HG03095 (cell line): ENCODE measurements at regions not wholly inside any gene's neighbourhood (a gene's known extent, or its start where the extent isn't known, plus 50 kb on each side); places are given as distances from the start of the nearest gene placed in this dataset.
"Not testable (repeated sequence)": the region's sequence is repeated elsewhere in the genome, so short reads cannot be mapped to it uniquely, and the experiment has no call there.

Source experiments
- ATAC-seq: cut with Tn5 transposase; IDR thresholded peaks from one replicate; pipeline ENCODE4 v1.9.1; 2021; ENCODE audit warnings: moderate library complexity; ENCODE audit not compliant: unreplicated experiment

DNA sequence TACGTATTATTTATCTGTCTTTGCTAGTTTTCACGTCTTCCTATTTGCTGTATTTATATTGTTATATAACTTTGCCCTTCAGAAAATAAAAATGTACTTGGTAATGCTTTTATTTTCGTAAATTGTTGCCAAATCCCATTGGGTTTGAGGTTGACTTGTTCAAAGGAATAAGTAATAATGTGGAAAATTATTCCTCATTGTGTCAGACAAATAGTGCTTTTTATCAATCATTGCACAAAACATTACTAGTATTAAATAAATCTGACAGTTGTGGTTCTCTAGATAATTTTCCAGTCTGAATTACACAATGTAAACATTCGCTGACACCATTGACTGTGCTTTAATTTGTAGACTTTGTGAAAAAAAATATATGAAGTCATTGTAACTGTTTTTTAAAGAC, 798.3 kb upstream of the TMEFF2 start:
- ATAC-seq, result no peak

DNA sequence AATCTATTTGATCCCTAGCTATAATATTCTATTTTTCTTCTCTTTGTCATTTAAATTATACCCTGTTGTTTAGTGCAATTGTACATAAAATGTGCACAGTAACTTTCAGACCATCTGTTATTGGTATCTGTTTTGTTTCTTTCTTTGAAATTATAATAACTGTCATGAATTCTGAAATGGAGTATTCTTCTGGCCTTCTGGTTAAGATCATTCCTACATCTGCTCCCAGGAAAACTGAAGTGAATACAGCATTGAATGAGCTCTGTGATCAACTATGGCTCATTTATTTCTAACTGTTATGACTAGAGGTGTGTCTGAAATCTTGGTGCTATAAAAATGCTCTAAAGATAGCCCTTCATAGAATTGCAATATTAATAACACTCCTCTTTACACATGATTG, 788.4 kb upstream of the TMEFF2 start:
- no peak for ATAC-seq

DNA sequence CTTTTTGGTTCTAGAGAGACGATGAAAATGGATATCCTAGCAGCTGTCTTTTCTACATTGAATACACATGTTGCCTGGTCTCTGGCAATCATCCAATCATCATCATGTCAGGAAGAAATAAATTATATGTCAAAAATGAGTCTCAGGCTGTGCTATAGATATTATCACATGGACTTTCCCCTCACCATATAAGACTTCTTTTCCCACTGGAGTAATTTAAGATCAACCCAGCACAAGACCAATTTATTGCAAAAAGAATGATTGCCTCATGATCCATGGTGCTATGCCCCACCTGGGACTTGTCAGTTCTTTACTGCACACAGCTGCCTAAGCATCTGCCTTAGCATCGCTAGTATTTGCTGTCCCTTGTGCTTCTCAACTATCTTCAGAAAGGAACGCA, 783.7 kb upstream of the TMEFF2 start:
- no peak for ATAC-seq

- ATAC-seq, result no peak
These were observed 777.2 kb upstream of the TMEFF2 start for GRCh38 chr2:192971981-192972380.

- no peak for ATAC-seq
These were observed 774.3 kb upstream of the TMEFF2 start for GRCh38 chr2:192969055-192969454.

- ATAC-seq, result no peak
These were observed 766.2 kb upstream of the TMEFF2 start for GRCh38 chr2:192960945-192961344.

DNA sequence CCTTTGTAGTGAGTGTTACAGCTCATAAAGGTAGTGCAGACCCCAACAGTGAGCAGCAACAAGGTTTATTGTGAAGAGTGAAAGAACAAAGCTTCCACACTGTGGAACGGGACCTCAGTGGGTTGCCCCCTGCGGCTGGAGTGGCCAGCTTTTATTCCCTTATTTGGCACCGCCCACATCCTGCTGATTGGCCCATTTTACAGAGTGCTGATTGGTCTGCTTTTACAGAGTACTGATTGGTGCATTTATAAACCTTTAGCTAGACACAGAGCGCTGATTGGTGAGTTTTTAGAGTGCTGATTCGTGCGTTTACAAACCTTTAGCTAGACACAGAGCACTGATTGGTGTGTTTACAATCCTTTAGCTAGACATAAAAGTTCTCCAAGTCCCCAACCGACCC, 763.9 kb upstream of the TMEFF2 start:
- ATAC-seq, result not testable (repeated sequence)

DNA sequence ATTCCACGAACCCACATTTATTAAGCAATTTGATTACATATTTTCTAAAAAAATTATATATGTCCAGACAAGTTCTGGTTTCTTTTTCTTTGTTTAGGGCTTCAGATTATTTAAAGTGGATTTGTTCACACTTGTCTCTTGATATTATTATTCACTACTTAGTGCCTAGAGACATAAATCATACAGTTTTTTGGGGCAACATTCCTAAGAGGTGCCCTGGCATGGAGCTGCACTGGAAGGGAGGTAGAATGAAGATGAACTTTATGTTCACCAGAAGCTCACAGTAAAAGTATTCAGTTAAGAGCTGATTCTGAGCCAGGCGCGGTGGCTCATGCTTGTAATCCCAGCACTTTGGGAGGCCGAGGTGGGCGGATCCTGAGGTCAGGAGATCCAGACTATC, 762.7 kb upstream of the TMEFF2 start:
- ATAC-seq, result no peak

DNA sequence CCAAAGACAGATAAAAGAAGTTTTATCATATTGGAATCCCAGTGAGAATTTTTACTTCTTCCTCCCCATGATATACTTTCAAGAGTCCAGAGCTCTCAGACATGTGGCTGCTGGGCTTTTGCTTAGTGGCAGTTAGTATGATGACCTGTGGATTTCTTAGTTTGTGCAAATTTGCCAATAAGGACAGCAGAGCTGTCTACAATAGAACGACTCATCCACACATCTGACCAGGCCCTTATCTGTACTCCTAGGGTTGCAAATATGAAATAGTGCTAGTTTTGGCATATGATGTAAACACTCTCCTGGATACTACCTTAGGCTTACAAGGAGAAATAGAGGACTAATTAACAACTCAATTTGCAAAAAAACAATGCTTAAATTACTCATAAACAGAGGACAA, 758.4 kb upstream of the TMEFF2 start:
- no peak for ATAC-seq

DNA sequence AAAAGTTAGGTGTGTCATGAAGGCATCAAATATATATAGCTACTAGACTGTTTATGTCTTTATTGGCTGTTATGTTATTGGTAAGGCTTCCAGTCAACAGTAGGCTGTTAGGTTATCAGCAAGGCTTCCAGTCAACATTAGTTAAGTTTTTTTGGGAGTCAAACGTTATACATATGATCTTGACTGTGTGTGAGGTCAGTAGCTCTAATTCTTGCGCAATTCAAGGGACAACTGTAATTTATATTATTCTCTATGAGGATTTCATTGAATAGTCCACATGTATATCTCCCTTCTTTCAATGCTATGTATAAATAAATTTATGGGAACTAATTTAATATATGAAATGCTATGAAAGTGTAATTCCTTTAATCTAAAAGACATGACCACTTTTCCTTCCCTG, 757.5 kb upstream of the TMEFF2 start:
- no peak for ATAC-seq

DNA sequence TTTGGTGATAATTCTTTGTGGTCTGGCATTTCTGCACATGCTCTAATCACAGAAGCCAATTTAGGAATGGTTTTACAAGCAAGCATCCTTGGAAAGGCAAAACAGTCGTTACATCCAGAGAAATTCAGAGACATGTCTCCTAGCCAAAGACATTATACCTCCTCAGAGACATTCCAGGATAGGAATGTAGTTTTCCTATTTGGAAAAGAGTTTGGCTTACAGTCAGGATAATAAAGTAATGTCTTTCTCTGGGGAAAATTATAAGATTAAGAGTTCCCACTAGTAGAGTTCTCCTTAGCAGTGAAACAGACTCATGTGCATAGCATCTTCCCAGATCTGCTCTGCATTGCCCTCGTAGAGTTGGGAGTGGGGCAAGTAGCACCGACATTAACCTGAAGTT, 753.6 kb upstream of the TMEFF2 start:
- ATAC-seq, result no peak

- no peak for ATAC-seq
These were observed 752.6 kb upstream of the TMEFF2 start for GRCh38 chr2:192947352-192947751.

DNA sequence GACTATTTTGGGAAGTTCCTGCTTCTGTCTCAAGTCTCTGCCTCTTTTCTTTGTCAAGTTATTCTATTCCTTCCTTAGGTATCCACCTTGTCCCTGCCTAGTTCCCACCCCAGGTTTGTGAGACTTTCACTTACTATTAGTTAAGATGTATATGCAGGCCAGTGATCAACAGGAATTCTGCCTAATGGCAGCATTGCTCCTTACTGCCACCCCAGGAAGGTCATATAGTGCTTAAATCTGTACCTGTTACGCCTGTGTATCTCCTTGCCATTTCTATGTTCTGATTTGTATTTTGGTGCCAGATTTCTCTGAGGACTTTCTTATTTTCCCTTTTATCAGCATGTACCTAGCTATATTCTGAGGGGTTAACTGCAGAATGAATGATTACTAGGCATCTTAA, 746.0 kb upstream of the TMEFF2 start:
- ATAC-seq, result no peak

DNA sequence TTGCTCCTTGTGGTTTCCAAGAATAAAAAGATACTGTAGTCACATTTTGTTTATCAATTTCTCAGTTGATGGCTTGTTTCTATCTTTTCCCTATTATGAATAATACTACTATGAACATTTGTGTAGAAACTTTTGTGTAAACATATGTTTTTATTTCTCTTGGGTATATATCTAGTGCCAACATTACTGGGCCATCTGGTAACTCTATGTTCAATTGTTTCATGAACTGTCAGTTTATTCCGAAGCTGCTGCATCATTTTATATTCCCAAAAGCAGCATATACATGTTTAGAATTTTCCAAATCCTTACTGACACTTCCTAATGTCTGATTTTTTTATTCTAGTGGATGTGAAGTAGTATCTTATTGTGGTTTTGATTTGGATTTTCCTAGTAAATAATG, 737.6 kb upstream of the TMEFF2 start:
- no peak for ATAC-seq

- ATAC-seq, result not testable (repeated sequence)
These were observed 726.9 kb upstream of the TMEFF2 start for GRCh38 chr2:192921631-192922030.

DNA sequence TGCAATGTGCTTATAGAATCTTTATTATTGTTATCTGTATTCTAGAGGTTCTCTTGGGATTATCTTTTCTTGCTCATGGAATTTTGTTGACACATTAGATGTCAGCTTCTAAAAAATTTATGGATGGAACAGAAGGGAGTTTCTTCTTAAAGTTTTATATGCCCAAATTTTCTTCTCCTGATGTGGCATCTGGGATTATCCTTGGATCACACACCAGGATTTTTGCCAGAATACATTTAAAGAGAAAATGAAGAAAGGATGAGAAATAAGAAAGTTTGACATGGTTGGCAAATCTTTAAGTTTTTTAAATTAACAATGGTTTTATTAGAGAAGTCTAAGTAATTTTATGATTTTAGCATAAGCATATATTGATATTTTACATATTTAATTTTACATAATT, 706.7 kb upstream of the TMEFF2 start:
- no peak for ATAC-seq

DNA sequence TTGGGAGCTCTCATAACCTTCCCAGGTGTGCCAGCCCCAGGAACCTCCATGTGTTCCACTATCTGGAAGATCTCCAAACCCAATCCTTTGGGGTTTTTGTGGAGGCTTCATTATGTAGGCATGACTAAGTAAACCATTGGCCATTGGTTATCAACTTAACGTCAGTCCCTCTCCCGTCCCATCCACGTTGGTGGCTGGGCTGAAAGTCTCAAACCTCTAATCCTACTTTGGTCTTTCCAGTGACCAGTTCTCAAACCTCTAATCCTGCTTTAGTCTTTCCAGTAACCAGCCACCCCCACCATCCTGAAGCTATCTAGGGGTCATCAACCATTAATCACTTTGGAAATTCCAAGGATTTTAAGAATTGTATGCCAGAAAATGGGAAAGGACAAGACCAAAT, 704.7 kb upstream of the TMEFF2 start:
- ATAC-seq, result no peak

- ATAC-seq, result not testable (repeated sequence)
These were observed 699.2 kb upstream of the TMEFF2 start for GRCh38 chr2:192893976-192894375.

DNA sequence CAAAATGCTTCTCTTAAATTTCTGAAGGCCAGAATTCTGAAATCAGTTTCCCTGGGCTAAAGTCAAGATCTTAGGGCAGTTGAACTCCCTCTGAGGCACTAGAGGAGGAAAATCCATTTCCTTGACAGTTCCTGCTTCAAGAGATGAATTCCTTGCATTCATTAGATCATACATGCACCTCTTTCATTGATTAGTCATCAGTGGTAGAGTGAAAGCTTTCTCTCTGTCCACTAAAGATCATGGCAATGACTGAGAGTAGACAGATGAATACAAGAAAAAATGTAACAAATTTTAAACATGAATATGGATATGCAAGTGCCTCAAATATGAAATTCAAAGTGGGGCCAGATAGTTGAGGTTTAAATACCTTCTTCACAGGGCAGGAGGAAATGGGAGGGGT, 693.4 kb upstream of the TMEFF2 start:
- no peak for ATAC-seq

DNA sequence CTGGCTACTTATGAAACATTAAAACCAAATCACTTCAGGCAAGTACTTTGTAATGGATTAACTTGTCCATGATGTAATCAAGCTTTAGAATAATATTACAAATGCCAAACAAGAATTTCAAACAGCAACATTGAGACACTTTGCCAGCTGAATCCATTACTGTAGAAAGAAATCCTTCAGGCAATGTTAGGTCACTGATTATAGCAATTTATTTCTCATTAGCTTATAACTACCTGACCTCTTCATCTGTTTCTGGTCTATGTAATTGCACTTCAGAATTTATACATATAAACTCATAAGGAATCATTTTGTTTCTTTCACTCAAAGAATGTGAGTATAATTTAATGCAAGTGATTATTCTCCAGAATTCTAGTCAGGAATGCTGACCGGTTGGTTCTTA, 692.6 kb upstream of the TMEFF2 start:
- no peak for ATAC-seq

- no peak for ATAC-seq
These were observed 691.9 kb upstream of the TMEFF2 start for GRCh38 chr2:192886636-192887035.

- ATAC-seq, result no peak
These were observed 690.9 kb upstream of the TMEFF2 start for GRCh38 chr2:192885569-192886160.

- ATAC-seq, result no peak
These were observed 682.4 kb upstream of the TMEFF2 start for GRCh38 chr2:192877159-192877558.

DNA sequence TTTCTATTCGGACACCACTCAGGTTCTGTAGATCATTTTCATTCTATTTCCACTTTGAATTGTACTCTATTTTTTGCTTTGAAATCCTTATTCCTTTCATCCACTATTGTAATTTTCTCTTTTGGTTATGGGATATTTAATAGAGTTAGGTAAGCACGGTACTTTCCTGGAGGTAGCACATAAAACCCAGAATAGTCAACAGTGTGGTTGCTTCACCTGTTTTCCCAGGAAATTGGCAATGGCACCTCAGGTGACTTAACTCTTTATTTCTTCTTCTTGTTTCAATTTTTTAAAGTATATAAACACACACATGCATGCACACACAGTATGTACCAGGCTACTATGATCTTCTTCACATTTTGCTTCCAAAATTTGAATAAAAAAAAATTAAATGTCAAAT, 682.0 kb upstream of the TMEFF2 start:
- no peak for ATAC-seq
